Uterus (tissue), 3 donors: ENCODE measurements at regions not wholly inside any gene's neighbourhood (a gene's known extent, or its start where the extent isn't known, plus 50 kb on each side); places are given as distances from the start of the nearest gene placed in this dataset.

Source experiments
- DNase-seq, 2 donors: peaks; one replicate each; pipeline ENCODE4 v3.0.0-alpha.2; 2019 to 2020
- H3K27ac ChIP-seq, 2 donors: fragments of 200-600 bp; sonication (generic); 1 replicate in 1 of 2; 2 replicates in 1 of 2; pipeline ENCODE4 v1.5.1; 2016 to 2018
- H3K27me3 ChIP-seq, 2 donors: fragments of 200-600 bp; sonication (generic); one replicate each; pipeline ENCODE4 v1.5.1; 2018 to 2019; ENCODE audit warnings: control low read depth in 1 of 2
- H3K36me3 ChIP-seq, 2 donors: fragments of 200-600 bp; sonication (generic); one replicate each; pipeline ENCODE4 v1.5.1; 2019; ENCODE audit warnings: control low read depth in 1 of 2
- H3K4me1 ChIP-seq, 2 donors: fragments of 200-600 bp; sonication (generic); one replicate each; pipeline ENCODE4 v1.5.1; 2018 to 2019; ENCODE audit warnings: control low read depth in 1 of 2
- H3K4me3 ChIP-seq, 2 donors: fragments of 200-600 bp; sonication (generic); 1 replicate in 1 of 2; 2 replicates in 1 of 2; pipeline ENCODE4 v1.5.1; 2018 to 2019; ENCODE audit warnings: mild to moderate bottlenecking in 1 of 2
- H3K9me3 ChIP-seq, 2 donors: fragments of 200-600 bp; sonication (generic); one replicate each; pipeline ENCODE4 v1.5.1; 2019; ENCODE audit warnings: control low read depth in 1 of 2
- CTCF ChIP-seq, 4 experiments: fragments of 200-600 bp in 2 of 4; fragments of 450-650 bp in 2 of 4; sonication (generic) in 2 of 4; IDR thresholded peaks; one replicate each; pipeline ENCODE4 v1.5.1; 2016 to 2019; ENCODE audit warnings: antibody characterized with exemption in 4 of 4, mild to moderate bottlenecking in 2 of 4, moderate library complexity in 1 of 4
- POLR2A ChIP-seq, 2 donors: fragments of 450-650 bp; IDR thresholded peaks; one replicate each; pipeline ENCODE4 v1.6.1; 2016; ENCODE audit warnings: antibody characterized with exemption in 2 of 2, mild to moderate bottlenecking in 1 of 2, moderate library complexity in 1 of 2
- intact Hi-C: fragments of 100-400 bp; cut with DNase I; formaldehyde crosslinking; loops from one replicate; pipeline ENCODE4 v1.15.1; 2023; ENCODE audit warnings: low total_unique reads
- donor health status: DM: yes; HTN: yes; CAD: no.

GRCh38 chr4:156659570-156659969 lies 312.0 kb downstream of the PDGFC start:
- no peak for TF ChIP-seq POLR2A (IDR thresholded peaks at IDR 0.05)
- no peak for TF ChIP-seq CTCF (IDR thresholded peaks at IDR 0.05)
- Histone ChIP-seq H3K9me3 (no peaks in the 10 kb centered on the region), H3K4me1 (no peaks in the 10 kb centered on the region), H3K27me3 (no peaks in the 10 kb centered on the region), H3K4me3 (no peak overlapping the region), H3K36me3 (no peaks in the 10 kb centered on the region), H3K27ac (no peak overlapping the region)
- no peak for DNase-seq
- intact Hi-C loops: no loop called here

GRCh38 chr4:156656896-156657295 lies 314.7 kb downstream of the PDGFC start:
- Histone ChIP-seq H3K27ac (no peak overlapping the region), H3K36me3 (no peaks in the 10 kb centered on the region), H3K27me3 (no peaks in the 10 kb centered on the region), H3K9me3 (no peaks in the 10 kb centered on the region), H3K4me1 (no peaks in the 10 kb centered on the region), H3K4me3 (no peak overlapping the region)
- TF ChIP-seq POLR2A (IDR thresholded peaks at IDR 0.05) (no peak), CTCF (IDR thresholded peaks at IDR 0.05) (no peak)
- DNase-seq: no peak
- intact Hi-C loops: no loop called here

- DNase-seq: no peak
- H3K27ac ChIP-seq: no peak overlapping the region
- no peak for TF ChIP-seq POLR2A (IDR thresholded peaks at IDR 0.05)
- TF ChIP-seq CTCF (IDR thresholded peaks at IDR 0.05): no peak
- H3K27me3 ChIP-seq: no peaks in the 10 kb centered on the region
- no peaks in the 10 kb centered on the region for H3K4me1 ChIP-seq
- intact Hi-C loops: no loop called here
- H3K9me3 ChIP-seq: no peaks in the 10 kb centered on the region
- no peak overlapping the region for H3K4me3 ChIP-seq
- no peaks in the 10 kb centered on the region for H3K36me3 ChIP-seq
Measured at GRCh38 chr4:156654410-156654809, 317.2 kb downstream of the PDGFC start.

- intact Hi-C loops: no loop called here
- no peaks in the 10 kb centered on the region for H3K9me3 ChIP-seq
- no peak overlapping the region for H3K27ac ChIP-seq
- no peak for TF ChIP-seq CTCF (IDR thresholded peaks at IDR 0.05)
- no peak for TF ChIP-seq POLR2A (IDR thresholded peaks at IDR 0.05)
- H3K4me1 ChIP-seq: no peaks in the 10 kb centered on the region
- H3K36me3 ChIP-seq: no peaks in the 10 kb centered on the region
- no peaks in the 10 kb centered on the region for H3K27me3 ChIP-seq
- H3K4me3 ChIP-seq: no peak overlapping the region
- DNase-seq: no peak
Measured at GRCh38 chr4:156643826-156644225, 327.8 kb downstream of the PDGFC start.

- H3K27me3 ChIP-seq: no peaks in the 10 kb centered on the region
- TF ChIP-seq CTCF (IDR thresholded peaks at IDR 0.05) (no peak), POLR2A (IDR thresholded peaks at IDR 0.05) (no peak)
- no peak for DNase-seq
Measured at GRCh38 chr4:156642161-156642560, 329.4 kb downstream of the PDGFC start.

More at GRCh38 chr4:156642161-156642560, 329.4 kb downstream of the PDGFC start:
- no peak overlapping the region for H3K4me3 ChIP-seq
- H3K27ac ChIP-seq: no peak overlapping the region
- H3K4me1 ChIP-seq: no peaks in the 10 kb centered on the region
- intact Hi-C loops: no loop called here
- H3K9me3 ChIP-seq: no peaks in the 10 kb centered on the region
- H3K36me3 ChIP-seq: no peaks in the 10 kb centered on the region
